ENCODE measurements at regions not wholly inside any gene's neighbourhood (a gene's known extent, or its start where the extent isn't known, plus 50 kb on each side); places are given as distances from the start of the nearest gene placed in this dataset.

DNA sequence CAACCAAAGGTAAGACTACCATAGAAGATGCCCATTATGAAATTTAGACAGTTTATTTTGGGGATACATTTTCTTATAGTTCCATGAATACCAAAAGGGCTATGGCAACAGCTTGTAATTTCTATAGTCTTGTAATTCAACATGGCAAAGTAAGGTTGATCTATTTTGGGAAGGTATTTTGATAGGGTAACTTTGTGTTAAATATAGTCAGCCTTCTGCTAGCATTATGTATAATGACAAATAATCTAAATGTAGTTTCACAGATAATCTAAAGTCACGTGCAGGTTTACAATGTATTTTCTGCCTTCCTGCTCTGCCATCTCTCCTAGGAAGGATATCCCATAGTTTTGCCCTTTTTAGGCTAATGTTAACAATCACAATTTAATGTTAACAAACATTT, 85.9 kb upstream of the DPH5 start:
- no peak for DNase-seq
- 67% methylated on average over 1 of the region's 1 CpG for WGBS (ENCODE audit: insufficient coverage, low lambda C conversion rate)
- no peak overlapping the region for H3K27ac ChIP-seq (ENCODE audit: low read length)

DNA sequence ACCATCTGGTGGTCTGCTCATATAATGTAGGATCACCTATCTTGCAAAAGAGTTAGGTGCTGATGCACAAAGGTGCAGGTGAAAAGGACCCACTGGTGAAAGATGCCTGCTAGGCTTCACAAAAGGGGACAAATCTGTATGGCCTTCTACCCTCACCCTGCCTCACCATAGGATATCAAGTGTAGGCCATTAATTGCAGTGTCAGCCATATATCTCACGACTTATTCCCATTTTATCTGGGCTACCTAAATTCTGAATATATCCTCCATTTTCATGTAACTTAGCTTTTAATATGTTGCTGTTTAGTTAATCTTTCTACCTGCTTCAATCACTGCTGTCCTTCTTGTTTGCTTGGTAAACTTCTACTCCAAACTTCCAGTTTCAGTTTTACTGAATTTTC, 84.2 kb upstream of the DPH5 start:
- Histone ChIP-seq H3K36me3 (ENCODE audit: control insufficient read depth, insufficient read depth, low read length) (no peaks in the 10 kb centered on the region), H3K27me3 (ENCODE audit: control insufficient read depth, insufficient read depth, low read length) (no peaks in the 10 kb centered on the region), H3K9me3 (ENCODE audit: control insufficient read depth, low read depth, low read length) (no peaks in the 10 kb centered on the region), H3K27ac (ENCODE audit: low read length) (no peak overlapping the region), H3K4me1 (ENCODE audit: control insufficient read depth, insufficient read depth, low read length) (no peaks in the 10 kb centered on the region), H3K4me3 (ENCODE audit: low read length) (no peak overlapping the region)
- WGBS (ENCODE audit: insufficient coverage, low lambda C conversion rate): 100% methylated on average over 1 of the region's 1 CpG
- no peak for DNase-seq

More for the DNA sequence above, 85.9 kb upstream of the DPH5 start:
- H3K36me3 ChIP-seq (ENCODE audit: control insufficient read depth, insufficient read depth, low read length): no peaks in the 10 kb centered on the region
- no peaks in the 10 kb centered on the region for H3K9me3 ChIP-seq (ENCODE audit: control insufficient read depth, low read depth, low read length)
- H3K4me1 ChIP-seq (ENCODE audit: control insufficient read depth, insufficient read depth, low read length): no peaks in the 10 kb centered on the region
- H3K27me3 ChIP-seq (ENCODE audit: control insufficient read depth, insufficient read depth, low read length): no peaks in the 10 kb centered on the region
- H3K4me3 ChIP-seq (ENCODE audit: low read length): no peak overlapping the region

DNA sequence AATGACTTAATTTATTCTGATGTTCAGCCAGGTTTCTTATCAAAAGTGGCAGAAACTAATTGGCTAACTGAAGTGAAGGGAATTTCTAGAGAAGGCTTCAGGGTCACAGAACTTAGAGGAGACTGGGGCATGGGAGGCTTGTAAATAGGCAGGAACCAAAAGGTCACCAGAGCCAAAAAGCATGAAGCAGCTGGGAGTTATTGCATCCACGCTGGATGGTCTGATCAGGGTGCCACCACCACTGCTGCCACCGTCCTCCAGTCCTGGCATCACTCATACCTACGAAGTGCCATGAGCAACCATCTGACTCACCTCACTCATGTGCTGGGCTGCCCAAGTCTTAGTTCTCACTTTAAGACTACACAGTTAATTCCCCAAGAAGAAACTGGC, 82.5 kb upstream of the DPH5 start:
- DNase-seq: no peak
- Histone ChIP-seq H3K27ac (ENCODE audit: low read length) (no peak overlapping the region), H3K4me1 (ENCODE audit: control insufficient read depth, insufficient read depth, low read length) (no peaks in the 10 kb centered on the region), H3K9me3 (ENCODE audit: control insufficient read depth, low read depth, low read length) (no peaks in the 10 kb centered on the region), H3K27me3 (ENCODE audit: control insufficient read depth, insufficient read depth, low read length) (no peaks in the 10 kb centered on the region), H3K36me3 (ENCODE audit: control insufficient read depth, insufficient read depth, low read length) (no peaks in the 10 kb centered on the region), H3K4me3 (ENCODE audit: low read length) (no peak overlapping the region)
- no CpG with 5 or more reads among the region's 3 CpGs for WGBS (ENCODE audit: insufficient coverage, low lambda C conversion rate)

DNA sequence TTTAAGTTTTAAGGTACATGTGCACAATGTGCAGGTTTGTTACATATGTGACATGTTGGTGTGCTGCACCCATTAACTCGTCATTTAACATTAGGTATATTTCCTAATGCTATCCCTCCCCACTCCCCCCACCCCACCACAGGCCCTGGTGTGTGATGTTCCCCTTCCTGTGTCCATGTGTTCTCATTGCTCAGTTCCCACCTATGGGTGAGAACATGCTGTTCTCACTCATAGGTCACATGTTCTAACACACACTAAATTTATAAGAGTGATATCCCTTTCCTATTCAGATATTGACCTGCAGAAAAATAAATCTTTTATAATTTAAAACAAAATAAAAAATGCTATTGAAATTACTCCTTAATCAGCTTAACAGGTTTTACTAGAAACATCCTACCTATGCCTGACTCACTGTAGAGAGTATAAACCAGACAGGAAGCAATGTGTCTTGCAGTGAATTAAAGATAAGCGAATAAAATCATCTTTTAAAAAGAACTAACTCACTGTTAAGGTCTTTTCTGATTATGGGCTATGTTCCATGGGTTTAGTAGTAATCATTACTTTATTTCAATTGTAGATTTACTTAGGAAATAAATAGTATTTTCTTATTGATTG, 82.0 kb upstream of the DPH5 start:
- Histone ChIP-seq H3K9me3 (ENCODE audit: control insufficient read depth, low read depth, low read length) (no peaks in the 10 kb centered on the region), H3K4me3 (ENCODE audit: low read length) (no peak overlapping the region), H3K27me3 (ENCODE audit: control insufficient read depth, insufficient read depth, low read length) (no peaks in the 10 kb centered on the region), H3K27ac (ENCODE audit: low read length) (no peak overlapping the region), H3K36me3 (ENCODE audit: control insufficient read depth, insufficient read depth, low read length) (no peaks in the 10 kb centered on the region), H3K4me1 (ENCODE audit: control insufficient read depth, insufficient read depth, low read length) (no peaks in the 10 kb centered on the region)
- WGBS (ENCODE audit: insufficient coverage, low lambda C conversion rate): 90% methylated on average over 1 of the region's 2 CpGs
- DNase-seq: no peak

DNA sequence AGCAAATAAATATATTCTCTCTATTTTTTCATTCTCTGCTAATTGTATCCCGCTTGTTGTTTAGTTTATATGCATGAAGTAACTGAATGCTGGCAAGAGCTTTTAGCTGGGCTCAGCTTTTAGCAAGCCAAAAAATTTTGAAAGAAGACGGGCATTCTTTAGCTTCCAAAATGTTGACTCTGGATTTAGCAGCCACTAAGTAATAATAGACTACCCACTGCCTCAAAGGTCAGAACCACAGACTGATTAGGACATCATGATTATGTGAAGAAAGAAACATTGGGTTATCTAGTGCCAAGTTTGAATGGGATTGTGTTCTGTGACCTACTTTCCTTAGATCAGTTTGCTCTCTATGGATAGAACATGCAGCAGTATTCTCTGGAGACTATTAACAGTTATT, 80.3 kb upstream of the DPH5 start:
- WGBS (ENCODE audit: insufficient coverage, low lambda C conversion rate): 100% methylated on average over 1 of the region's 2 CpGs
- no peak for DNase-seq
- no peak overlapping the region for H3K27ac ChIP-seq (ENCODE audit: low read length)
- H3K9me3 ChIP-seq (ENCODE audit: control insufficient read depth, low read depth, low read length): no peaks in the 10 kb centered on the region
- H3K27me3 ChIP-seq (ENCODE audit: control insufficient read depth, insufficient read depth, low read length): no peaks in the 10 kb centered on the region
- H3K4me3 ChIP-seq (ENCODE audit: low read length): no peak overlapping the region
- no peaks in the 10 kb centered on the region for H3K36me3 ChIP-seq (ENCODE audit: control insufficient read depth, insufficient read depth, low read length)
- no peaks in the 10 kb centered on the region for H3K4me1 ChIP-seq (ENCODE audit: control insufficient read depth, insufficient read depth, low read length)

DNA sequence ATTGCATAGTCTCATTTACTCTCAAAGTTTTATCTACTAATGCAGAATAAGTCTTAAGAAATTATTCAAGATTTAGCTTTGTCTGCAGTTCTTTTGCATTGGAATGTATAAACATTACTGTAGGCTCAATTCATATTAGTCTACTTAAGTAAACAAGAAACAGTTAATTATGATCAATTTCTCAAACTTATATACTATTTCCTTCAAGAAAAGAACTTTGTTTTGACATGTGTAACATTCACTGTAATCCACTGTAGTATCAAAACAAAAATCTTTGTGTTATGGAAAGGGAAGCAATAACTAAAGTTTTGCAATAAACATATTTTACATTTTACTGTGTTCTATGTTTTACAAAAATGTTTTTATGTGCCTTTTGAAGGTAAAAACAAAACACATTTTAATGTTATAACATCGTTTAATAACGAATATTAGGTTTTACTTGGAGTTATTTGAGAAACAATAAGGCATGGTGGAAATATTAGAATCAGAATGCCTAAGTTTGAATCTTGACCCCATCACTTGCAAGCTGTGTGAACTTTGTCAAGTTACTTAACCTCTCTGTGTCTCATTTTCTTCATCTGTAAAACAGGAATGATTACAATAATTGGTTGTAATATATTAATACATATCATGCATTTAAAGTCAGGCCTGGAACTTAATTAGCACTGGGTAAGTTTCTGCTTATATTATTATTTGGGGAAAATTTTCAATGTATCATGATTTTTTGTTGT, 77.0 kb upstream of the DPH5 start:
- Histone ChIP-seq H3K4me3 (ENCODE audit: low read length) (no peak overlapping the region), H3K4me1 (ENCODE audit: control insufficient read depth, insufficient read depth, low read length) (no peaks in the 10 kb centered on the region), H3K27me3 (ENCODE audit: control insufficient read depth, insufficient read depth, low read length) (no peaks in the 10 kb centered on the region), H3K27ac (ENCODE audit: low read length) (no peak overlapping the region), H3K9me3 (ENCODE audit: control insufficient read depth, low read depth, low read length) (no peaks in the 10 kb centered on the region), H3K36me3 (ENCODE audit: control insufficient read depth, insufficient read depth, low read length) (no peaks in the 10 kb centered on the region)
- no peak for DNase-seq
- WGBS (ENCODE audit: insufficient coverage, low lambda C conversion rate): no CpG with 5 or more reads among the region's 2 CpGs

DNA sequence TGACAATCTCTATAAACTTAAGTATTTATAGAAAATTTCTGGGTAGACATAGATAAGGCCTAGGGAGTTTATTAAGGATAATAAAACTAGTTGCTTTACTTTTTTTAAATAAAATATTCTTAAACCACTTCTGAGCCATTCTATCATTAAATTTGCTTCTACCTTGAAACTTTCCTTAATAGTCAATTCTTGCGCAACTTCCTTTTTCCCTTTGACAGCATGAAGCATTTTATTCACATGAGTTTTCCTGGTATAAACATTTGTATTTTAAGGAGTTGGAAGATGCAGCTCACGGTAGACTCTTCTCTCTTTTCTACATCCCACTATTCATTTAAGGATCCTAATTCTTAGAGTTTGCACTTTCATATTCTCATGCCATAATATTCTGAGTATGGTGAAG, 75.8 kb upstream of the DPH5 start:
- WGBS (ENCODE audit: insufficient coverage, low lambda C conversion rate): 81% methylated on average over 2 of the region's 2 CpGs
- H3K27ac ChIP-seq (ENCODE audit: low read length): no peak overlapping the region
- H3K9me3 ChIP-seq (ENCODE audit: control insufficient read depth, low read depth, low read length): no peaks in the 10 kb centered on the region
- no peak overlapping the region for H3K4me3 ChIP-seq (ENCODE audit: low read length)
- no peak for DNase-seq
- no peaks in the 10 kb centered on the region for H3K36me3 ChIP-seq (ENCODE audit: control insufficient read depth, insufficient read depth, low read length)
- H3K27me3 ChIP-seq (ENCODE audit: control insufficient read depth, insufficient read depth, low read length): no peaks in the 10 kb centered on the region
- H3K4me1 ChIP-seq (ENCODE audit: control insufficient read depth, insufficient read depth, low read length): no peaks in the 10 kb centered on the region

DNA sequence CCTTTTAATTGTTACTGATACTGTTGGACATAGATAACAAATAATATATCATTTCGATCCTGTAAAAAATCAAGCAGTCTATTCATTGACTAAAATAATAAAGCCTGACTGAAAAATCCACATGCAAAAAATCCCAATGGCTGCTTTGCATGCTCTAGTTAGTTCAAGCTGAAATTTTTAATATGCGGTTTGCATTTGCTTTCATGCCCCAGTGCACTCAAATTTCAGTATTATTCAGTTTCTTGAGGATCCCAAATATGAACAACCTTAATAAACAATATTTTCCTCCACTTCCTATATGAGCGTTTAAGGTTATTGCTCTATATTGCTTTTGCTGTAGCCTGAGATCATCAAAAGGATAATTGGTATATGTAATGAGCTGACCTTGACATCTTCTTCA, 75.1 kb upstream of the DPH5 start:
- 100% methylated on average over 2 of the region's 3 CpGs for whole genome bisulfite sequencing (ENCODE audit: insufficient coverage, low lambda C conversion rate)
- H3K27ac ChIP-seq (ENCODE audit: low read length): no peak overlapping the region
- DNase-seq: no peak
- no peaks in the 10 kb centered on the region for H3K27me3 ChIP-seq (ENCODE audit: control insufficient read depth, insufficient read depth, low read length)
- H3K4me1 ChIP-seq (ENCODE audit: control insufficient read depth, insufficient read depth, low read length): no peaks in the 10 kb centered on the region
- no peaks in the 10 kb centered on the region for H3K36me3 ChIP-seq (ENCODE audit: control insufficient read depth, insufficient read depth, low read length)
- H3K4me3 ChIP-seq (ENCODE audit: low read length): no peak overlapping the region
- H3K9me3 ChIP-seq (ENCODE audit: control insufficient read depth, low read depth, low read length): no peaks in the 10 kb centered on the region

DNA sequence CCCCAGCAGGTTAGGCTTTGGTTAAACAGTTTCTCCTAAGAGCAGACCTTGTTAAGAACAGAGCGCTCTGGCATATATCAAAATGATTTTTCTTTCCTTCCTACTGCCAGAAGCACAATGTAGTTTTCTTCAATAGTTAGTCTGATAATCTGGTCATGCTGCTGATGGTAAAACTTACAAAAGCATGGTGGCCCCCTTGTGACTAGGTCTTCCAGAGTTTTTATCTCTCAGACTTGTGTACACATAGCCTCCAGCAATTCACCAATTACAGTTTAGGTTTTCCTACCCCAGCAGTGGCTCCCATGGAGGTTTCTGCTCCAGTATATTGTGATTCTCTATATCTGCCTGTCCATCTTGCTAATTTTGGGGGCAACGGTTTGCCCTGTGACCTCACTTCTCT, 73.3 kb upstream of the DPH5 start:
- no peaks in the 10 kb centered on the region for H3K4me1 ChIP-seq (ENCODE audit: control insufficient read depth, insufficient read depth, low read length)
- H3K27me3 ChIP-seq (ENCODE audit: control insufficient read depth, insufficient read depth, low read length): no peaks in the 10 kb centered on the region
- H3K27ac ChIP-seq (ENCODE audit: low read length): no peak overlapping the region
- no CpG with 5 or more reads among the region's 2 CpGs for WGBS (ENCODE audit: insufficient coverage, low lambda C conversion rate)
- no peaks in the 10 kb centered on the region for H3K9me3 ChIP-seq (ENCODE audit: control insufficient read depth, low read depth, low read length)
- no peak overlapping the region for H3K4me3 ChIP-seq (ENCODE audit: low read length)
- no peak for DNase-seq
- H3K36me3 ChIP-seq (ENCODE audit: control insufficient read depth, insufficient read depth, low read length): no peaks in the 10 kb centered on the region

DNA sequence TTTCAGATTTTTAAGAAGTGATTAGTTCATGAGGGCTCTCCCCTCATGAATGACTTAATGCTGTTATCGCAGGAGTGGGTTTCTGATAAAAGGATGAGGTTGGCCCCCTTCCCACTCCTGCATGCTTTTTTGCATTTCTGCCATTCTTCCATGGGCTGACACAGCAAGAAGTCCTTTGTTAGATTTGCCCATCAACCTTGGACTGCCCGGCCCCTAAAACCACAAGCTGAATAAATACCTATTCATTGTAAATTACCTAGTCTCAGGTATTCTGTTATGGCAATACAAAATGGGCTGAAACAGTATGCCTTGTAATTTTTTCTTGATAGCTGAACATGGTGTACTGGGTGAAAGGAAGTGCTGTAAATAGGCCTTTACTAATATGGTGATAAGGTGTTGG, 72.7 kb upstream of the DPH5 start:
- Histone ChIP-seq H3K9me3 (ENCODE audit: control insufficient read depth, low read depth, low read length) (no peaks in the 10 kb centered on the region), H3K4me1 (ENCODE audit: control insufficient read depth, insufficient read depth, low read length) (no peaks in the 10 kb centered on the region), H3K27me3 (ENCODE audit: control insufficient read depth, insufficient read depth, low read length) (no peaks in the 10 kb centered on the region), H3K4me3 (ENCODE audit: low read length) (no peak overlapping the region), H3K36me3 (ENCODE audit: control insufficient read depth, insufficient read depth, low read length) (no peaks in the 10 kb centered on the region), H3K27ac (ENCODE audit: low read length) (no peak overlapping the region)
- no CpG with 5 or more reads among the region's 2 CpGs for WGBS (ENCODE audit: insufficient coverage, low lambda C conversion rate)
- no peak for DNase-seq

Measured in large intestine (tissue), 3 donors.